NCI-H1092 (cell line): ENCODE measurements at regions not wholly inside any gene's neighbourhood (a gene's known extent, or its start where the extent isn't known, plus 50 kb on each side); places are given as distances from the start of the nearest gene placed in this dataset.
"Not testable (repeated sequence)": the region's sequence is repeated elsewhere in the genome, so short reads cannot be mapped to it uniquely, and the experiment has no call there.

Experiments used
- DNase-seq: peaks from one replicate; lab custom pipeline; 2025; lab: John Stamatoyannopoulos, UW

DNA sequence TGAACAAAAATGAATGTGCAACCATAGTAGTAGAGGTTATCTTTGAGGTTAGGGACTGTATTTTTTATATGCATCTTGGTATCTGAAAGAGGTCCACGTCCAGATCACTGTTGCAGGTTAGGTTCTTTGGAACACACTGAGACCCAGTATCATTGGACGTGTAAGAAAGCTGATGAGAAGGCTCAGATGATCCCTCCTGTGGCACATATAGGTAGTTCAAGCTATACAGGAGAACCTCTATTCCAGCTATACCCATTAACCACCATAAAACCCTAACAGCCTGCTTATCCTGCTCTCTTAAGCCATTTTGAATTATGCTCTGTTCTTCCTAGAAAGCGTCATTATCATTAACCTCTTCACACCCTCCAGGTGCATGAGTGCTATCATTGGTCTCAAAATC lies 930.7 kb upstream of the HS3ST1 start:
- DNase-seq, result no peak

DNA sequence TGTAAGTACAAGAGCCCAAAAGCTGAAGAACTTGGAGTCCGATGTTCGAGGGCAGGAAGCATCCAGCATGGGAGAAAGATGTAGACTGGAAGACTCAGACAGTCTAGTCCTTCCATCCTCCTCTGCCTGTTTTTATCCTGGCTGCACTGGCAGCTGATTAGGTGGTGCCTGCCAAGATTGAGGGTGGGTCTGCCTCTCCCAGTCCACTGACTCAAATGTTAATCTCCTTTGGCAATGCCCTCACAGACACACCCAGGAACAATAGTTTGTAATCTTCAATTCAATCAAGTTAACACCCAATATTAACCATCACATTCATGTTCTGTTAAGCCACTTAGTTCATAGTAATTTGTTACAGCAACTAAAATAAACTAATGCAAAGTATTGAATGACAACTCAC lies 904.4 kb upstream of the HS3ST1 start:
- DNase-seq, result not testable (repeated sequence)

DNA sequence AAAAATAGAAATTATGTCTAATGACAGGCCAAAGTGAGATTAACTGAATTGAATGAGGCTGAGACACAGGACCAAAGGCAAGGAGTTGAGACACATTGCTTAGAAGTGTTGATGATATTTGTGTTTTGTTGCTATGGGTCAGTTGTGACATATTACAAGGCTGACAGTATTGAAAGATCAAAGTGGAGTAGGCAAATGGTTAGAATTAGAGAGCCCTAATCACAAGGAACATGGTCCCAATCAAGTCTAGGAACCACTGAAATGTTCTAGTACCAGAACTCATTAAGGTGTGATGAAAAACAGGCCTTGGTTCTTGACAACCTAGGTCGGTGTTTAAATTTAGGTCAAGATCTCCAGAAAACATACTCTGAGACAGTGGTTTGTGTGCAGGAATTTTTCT lies 896.3 kb upstream of the HS3ST1 start:
- no peak for DNase-seq

DNA sequence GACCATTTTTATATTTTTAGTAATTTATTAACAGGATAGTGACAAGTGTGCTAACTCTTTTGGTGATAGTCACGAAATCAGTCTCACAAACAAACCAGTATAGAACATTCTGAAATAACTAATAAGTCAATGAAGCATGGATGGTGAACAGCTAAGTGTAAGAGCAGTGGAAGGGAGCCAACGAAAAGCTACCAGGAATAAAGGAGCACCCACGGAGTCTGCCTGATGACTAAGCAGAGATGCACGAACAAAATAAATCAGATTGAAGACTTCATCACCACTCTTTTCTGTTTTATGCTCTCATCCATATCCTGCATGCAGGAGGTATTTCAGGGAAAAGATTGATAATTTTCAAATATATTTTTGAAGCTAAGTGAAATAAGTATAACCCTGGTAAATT lies 891.1 kb upstream of the HS3ST1 start:
- DNase-seq, result no peak

DNA sequence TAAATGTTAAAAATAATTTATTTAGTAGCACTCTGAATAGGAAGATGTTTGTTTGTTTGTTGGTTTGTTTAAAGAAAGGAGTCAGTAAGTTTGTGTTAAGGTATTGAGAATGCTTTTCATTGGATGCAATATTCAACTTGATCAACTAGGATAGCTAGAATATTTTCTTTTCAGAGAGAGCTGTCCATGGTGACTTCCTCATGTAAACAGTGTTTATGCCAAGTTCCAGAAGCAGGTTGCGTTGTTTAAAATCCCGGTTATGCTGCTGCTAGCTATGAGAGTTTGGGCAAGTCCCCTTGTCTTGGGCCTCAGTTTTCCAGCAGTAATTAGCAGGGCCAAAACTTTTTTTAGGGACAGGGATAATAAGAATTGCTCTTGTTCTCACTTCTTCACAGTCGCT lies 876.2 kb upstream of the HS3ST1 start:
- DNase-seq, result no peak

DNA sequence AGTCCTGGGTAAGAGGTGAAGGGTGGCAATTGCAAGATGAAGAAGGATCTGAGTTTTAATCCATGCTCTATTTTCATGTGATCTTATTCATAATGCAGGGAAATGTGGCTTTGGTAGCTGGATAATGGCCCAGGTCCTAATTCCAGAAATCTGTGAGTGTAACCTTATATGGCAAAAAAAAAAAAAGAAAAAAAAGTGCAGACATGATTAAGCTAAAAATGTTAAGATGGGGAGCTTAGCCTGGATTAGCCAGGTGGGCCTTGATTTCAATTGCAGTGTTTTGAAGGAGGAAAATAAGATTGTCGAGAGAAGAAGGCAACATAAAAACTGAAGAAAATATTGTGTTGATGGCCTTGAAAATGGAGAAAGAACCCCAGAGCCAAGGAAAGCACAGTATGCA lies 867.7 kb upstream of the HS3ST1 start:
- no peak for DNase-seq

DNA sequence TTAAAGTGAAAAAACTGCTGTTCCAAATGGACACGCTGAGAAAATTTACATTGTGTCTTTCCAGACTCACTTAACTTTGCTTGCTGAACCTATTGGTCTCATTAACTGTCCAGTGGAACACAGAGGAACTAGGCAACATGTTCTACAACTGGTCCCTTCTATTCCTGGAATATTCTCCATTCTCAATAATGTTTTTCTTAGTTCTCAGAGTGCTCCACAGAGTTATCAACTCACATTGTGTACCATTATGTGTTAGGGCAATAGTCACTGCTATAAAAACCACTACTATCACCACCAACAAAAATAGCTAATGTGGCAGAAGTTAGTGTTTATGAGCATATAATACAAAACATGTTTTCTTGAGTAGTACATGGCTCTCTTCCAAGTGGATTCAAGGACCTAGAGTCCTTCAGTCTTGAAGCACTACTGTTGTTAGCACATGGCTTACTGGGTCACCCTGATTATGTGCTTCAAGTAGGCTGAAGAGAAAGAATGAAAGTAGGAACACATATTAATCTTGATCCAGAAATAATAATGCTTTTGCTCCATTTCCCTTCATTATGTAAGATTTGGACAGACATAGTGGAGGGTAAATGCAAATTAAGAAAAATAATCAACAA lies 865.3 kb upstream of the HS3ST1 start:
- no peak for DNase-seq

DNA sequence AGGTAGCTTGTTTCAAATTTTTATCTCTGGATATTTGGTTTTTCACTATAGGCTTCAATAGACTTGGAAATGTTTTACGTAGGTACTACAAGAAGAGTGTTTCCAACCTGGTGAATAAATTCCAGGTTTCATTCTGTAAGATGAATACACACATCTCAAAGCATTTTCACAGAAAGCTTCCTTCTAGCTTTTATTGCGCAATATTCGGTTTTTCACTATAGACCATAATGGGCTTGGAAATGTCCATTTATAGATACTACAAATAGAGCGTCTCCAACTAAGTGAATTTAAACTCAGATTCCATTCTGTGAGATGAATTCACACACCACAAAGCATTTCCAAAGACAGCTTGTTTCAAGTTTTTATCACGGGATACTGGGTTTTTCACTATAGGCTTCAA lies 857.7 kb upstream of the HS3ST1 start:
- no peak for DNase-seq

DNA sequence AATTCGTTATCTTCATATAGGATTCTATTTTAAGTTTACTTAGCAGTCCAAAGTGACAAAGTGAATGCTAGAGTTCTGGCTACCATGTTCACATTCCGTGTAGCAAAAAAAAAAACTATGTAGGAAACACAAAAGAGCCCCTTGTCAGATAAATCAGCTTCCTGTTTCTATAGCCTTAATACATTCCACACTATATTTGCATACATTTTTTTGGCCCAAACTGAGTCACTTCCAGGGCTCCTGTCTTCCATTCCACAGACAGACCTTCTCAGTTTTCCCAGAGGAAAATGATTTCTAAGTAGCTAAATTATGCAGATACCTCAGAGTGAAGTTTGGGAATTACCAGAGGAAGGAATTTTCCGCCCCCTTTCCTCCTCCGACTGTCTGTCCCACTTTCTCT lies 841.9 kb upstream of the HS3ST1 start:
- DNase-seq, result no peak

DNA sequence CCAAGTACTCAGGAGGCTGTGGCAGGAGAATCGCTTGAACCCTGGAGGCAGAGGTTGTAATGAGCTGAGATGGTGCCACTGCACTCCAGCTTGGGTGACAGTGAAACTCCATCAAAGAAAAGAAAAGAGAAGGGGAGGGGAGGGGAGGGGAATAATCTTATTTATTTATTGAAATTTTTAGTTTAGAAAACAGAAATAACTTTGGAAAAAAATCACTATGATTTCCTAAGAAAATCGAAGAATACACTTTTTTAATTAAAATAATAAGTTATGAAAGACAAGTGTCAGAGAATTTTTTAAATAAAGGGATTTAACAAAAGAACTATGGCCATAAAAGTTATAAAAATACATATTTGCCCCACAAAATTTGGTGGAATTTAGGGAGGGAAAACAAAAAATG lies 836.9 kb upstream of the HS3ST1 start:
- DNase-seq, result no peak

DNA sequence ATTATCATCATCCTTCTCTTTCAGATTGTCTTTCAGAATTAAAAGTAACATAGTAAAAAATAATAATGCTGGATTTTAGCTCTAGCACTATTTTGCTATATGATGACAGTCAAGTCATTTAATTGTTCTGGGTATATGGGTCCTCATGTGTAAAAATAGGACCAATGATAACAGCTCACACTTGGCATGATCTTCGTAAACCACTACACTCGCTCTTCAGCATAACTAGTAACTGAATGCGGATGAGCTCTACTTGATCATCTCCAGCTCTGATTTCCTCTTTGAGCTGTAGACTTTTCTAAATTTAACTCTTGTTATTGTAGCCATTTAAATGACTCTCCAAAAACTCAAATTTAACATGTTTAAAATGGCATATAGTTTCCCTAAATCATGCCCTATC lies 831.8 kb upstream of the HS3ST1 start:
- DNase-seq, result no peak

DNA sequence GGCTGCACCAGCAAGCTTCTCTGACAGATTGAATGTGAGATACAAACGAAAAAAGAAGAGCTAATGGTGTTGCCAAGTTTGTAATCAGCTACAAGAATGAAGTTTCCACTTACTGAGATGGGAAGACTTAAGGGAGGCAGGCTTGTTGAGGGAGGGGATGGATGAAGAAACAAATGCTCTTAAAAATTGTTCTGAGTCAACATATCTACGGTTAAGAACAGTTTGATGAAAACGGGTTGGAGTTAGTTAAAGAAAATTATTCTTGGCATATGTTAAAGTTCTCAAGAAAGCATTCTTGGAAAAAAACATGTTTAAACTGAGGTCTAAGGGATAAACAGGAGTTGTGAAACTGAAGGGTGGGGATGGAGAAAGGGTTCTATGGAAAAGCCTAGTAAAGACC lies 816.3 kb upstream of the HS3ST1 start:
- no peak for DNase-seq

DNA sequence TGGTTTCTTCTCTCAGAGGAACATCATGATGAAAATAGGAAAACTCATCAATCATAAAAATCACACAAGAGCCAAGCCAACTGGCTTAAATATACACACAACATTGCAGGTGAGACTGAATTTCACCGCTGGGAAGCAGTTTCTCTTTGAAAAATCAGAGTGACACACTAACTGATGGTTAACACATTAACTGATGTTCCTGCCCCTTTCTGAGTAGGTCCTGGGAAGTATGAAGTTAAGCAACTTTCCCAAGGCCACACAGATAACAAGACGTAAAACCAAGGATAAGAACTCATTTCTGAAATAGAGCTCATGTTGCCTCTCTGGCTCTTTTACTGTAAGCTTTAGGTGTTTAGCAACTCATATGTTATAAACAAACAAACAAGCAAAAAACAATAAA lies 813.7 kb upstream of the HS3ST1 start:
- no peak for DNase-seq

DNA sequence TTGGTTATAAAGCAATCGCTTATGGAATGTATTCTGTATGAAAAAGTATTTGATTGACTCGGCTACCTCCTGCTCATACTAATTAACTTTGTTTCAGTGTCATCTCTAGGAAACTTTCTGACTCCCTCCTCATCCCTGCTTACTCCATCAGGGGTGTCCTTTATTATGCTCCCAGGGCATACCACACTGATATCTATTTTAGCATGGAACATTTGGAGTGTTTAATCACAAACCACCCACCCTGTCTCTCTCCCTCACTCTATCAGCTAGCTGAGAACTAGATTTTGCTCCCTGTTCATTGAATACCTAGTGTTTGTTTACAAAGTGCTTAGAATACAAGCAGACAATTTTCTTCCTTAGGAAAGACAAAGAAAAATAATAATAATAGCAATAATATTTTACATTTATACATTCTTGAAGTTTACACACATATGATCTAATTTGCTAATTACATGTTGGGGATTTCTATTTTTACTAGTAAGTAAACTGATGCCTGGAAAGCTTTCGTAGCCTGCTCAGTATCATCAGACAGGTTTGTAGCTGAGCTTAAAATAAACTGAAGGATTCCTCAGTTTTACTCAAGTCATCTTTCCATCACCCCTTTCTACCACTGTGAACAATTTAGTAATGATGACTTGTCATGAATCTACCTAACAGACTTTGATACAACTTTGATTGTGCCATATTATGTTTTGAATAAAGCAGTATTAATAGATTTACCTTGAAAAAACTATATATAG lies 811.4 kb upstream of the HS3ST1 start:
- no peak for DNase-seq

DNA sequence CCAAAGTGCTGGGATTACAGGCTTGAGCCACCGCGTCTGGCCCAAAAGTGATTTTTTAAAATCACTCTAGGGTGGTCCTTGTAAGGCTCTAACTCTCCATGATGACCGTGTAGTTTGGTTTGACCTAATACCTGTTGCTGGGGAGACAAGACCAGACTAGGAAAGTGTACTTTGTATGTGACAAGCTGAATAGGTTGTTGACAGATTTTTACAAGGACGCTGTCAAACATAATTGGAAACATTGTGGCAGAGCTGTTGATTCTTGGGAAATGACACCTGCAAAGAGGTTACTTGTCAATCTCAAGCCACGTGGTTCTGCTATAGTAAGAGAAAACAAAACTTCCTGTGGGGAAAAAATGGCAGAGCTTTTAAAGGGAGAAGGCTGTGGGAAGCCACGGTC lies 802.4 kb upstream of the HS3ST1 start:
- no peak for DNase-seq

DNA sequence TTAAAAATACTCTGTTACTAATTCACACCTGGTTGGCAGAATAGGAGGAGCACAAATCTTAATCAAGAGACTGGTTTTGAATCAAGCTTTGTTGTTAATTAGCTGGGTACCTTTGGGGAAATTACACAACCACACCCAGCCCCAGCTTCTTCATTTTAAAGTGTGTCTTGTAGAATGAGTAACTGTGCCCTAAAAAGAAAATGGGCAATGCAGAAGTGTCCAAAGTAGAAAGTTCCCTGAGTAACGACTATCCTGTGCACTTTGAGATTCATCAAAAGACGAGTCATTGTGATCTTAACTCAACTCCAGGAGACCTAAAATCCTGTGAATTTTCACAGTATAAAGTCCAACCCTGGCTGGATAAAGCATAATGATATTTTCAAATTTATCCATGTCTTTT lies 792.3 kb upstream of the HS3ST1 start:
- no peak for DNase-seq

DNA sequence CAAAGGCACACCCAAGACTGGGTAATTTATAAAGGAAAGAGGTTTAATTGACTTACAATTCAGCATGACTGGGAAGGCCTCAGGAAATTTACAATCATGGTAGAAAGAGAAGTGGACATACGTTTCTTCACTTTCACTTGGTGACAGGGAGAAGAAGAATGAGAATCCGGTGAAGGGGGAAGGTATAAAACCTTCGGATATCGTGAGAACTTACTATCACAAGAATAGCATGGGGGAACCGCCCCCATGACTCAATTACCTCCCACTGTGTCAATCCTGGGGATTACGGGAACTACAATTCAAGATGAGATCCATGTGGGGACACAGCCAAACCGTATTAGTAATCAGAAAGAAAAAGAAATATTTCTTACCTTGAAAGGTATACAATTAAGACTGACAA lies 782.9 kb upstream of the HS3ST1 start:
- DNase-seq, result no peak

DNA sequence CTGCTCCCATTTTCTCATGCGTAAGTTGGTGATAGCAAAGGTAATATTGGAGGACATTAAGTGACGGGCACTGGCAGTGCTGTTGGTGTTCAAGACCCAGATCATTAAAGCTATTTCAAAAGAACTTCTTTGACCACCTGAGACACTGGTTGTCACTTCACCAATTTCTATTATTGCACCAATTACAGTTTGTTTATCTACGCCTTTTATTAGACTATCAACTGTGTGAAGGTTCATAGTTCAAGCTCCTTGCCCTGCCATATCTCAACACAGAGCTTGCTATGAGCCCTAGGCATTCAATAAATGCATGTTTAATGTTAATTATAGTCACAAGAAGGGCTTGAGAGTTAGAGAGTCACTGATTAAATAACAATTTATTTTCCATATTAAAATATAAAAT lies 778.7 kb upstream of the HS3ST1 start:
- DNase-seq, result no peak

DNA sequence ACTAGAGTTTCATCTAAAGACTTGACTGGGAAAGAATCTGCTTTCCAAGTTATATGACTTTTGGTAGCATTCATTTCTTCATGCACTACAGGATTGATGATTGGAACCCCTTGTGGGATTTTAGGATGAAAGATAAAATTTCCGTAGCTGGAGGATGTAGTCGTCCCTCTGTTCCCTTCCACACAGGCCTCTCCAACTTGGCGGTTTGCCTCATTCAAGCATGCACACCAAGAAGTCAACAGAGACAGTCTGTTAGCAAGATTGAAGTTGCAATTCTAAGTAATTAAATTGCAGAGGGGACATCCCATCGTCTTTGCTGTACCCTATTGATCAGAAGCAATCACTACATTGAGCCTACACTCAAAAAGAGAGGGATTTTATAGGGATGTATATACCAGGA lies 777.4 kb upstream of the HS3ST1 start:
- DNase-seq, result no peak

DNA sequence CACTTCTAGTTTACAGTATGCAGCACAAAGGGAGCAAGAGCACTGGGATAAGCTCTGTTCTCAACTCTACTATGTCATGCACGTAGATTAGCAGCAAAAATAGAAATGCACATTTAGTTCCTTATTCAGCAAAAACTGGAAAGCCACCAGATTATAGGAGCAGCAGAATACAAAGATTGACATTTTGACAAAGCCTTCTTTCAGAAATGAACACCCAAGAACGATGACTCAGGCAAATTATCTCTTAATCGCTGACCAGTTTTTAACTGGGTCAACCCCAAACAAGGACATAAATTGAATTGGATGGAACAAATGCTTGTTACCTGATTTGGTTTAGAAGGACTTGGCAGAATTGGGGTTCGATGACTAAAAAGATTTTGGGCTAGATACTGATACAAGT lies 775.3 kb upstream of the HS3ST1 start:
- no peak for DNase-seq

DNA sequence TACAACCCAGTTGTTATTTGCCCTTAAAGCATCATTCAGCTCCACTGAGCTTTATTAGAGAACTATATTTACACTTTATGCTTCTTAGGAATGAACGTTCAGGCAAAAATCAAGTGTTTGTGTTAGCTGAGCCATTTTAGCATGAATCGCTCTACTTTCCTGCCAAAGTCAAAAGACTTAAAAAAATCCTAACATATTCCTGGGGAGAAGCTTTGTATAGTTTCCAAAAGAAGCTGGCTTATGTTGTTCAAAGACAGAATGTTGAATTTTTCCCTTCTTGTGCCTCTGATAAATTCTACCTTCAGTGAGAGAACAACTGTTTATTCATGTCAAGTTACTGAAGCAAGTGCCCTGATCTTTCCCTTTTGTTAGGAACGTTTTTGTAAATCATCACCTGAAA lies 771.5 kb upstream of the HS3ST1 start:
- no peak for DNase-seq

DNA sequence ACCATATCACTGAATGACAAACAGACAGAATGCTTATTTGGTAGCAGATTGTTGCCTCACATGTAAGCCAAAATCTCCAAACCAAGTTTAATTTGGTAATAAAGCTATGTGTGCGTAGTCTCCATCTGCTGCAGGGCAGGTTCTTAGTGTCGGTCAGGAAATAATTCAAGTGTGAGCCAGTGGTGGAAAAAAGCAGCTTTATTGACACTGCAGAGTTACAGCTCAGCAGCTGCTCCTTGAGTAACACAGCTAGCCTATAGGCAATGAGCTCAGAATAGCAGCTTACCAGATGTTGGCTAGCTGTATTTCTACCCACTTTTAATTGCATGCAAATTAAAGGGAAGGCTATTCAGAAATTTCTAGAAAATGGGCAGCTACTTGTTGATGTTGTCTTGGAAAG lies 757.8 kb upstream of the HS3ST1 start:
- DNase-seq, result no peak

DNA sequence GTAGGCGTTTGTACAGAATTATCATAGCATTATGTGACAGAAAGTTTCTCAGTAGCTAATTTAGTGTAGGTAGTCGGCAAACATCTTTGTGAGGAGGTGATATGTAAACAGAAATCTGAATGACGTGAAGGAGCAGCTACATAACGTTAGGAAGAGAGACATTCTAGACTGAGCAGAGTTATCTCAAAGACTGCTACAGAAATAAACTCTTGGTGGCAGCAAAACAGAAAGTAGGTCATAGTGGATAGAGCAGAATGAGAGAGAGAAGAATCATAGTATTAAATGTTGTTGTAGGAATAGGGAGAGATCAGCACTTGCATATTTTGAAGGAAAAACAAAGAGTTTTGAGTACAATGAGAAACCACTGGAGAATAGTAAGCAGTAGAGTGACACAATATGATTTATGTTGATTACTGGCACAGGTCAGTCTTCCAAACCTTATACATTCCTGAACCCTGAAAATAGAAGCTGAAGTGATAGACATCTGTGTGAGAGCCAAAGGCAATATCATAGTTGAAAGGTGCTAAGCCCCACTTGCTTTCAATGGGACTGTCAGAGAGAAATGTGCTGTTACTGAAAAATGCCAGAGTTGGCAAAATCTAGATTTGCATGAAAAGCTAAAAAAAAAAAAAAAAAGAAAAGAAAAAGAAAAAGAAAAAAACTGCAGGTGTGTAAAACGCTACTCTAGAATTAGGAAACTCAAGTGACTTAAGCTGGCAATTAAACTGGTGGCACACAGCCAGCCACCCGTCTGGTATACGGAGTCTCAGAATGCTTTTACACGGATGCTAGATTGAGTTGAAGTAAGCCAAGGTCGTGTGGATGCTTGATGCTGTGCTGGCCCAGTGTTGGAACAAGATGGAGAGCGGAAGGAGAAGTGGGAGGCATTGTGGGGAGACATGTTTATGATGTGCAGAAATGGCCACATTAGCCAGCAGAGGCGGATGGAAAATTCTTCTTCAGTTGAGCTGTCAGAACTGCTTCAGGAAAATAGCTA lies 750.2 kb upstream of the HS3ST1 start:
- DNase-seq, result no peak
